Mammary epithelial cell (primary cell): ENCODE measurements at regions not wholly inside any gene's neighbourhood (a gene's known extent, or its start where the extent isn't known, plus 50 kb on each side); places are given as distances from the start of the nearest gene placed in this dataset.

Experiments
- CTCF ChIP-seq, 2 donors: IDR thresholded peaks in 1 of 2; conservative IDR thresholded peaks in 1 of 2; 2 replicates each; pipeline ENCODE4 v1.5.1; 2011 to 2012; ENCODE audit warnings: inconsistent platforms in 2 of 2, low read length in 2 of 2, mild to moderate bottlenecking in 2 of 2, control low read depth in 1 of 2, low read depth in 1 of 2; ENCODE audit not compliant: insufficient read depth in 1 of 2; ENCODE audit errors: extremely low read depth in 1 of 2
- EZH2 ChIP-seq: IDR thresholded peaks from 2 replicates; pipeline ENCODE4 v1.6.1; 2012; ENCODE audit warnings: low read length, inconsistent platforms, borderline replicate concordance

- TF ChIP-seq CTCF (conservative IDR thresholded peaks at IDR 0.05 in 1 of 2, IDR thresholded peaks at IDR 0.05 in 1 of 2; ENCODE audit: extremely low read depth in 1 of 2, insufficient read depth in 1 of 2, low read depth in 1 of 2, low read length in 2 of 2) (no peak), EZH2 (no peak)
These were observed 100.5 kb downstream of the LBH start for GRCh38 chr2:30331869-30332268.
